HL-60 (cell line): ENCODE measurements at regions not wholly inside any gene's neighbourhood (a gene's known extent, or its start where the extent isn't known, plus 50 kb on each side); places are given as distances from the start of the nearest gene placed in this dataset.

Experiments
- POLR2AphosphoS5 ChIP-seq: IDR thresholded peaks from 2 replicates; pipeline ENCODE4 v1.6.1; 2012; ENCODE audit warnings: low read depth
- SPI1 ChIP-seq: IDR thresholded peaks from 2 replicates; pipeline ENCODE4 v1.6.1; 2012; ENCODE audit warnings: low read depth, mild to moderate bottlenecking, borderline replicate concordance
- TF ChIP-seq, protein P1 (sequence below): IDR thresholded peaks from one replicate; pipeline ENCODE4 v1.5.1; 2011; ENCODE audit warnings: low read length, control low read depth, inconsistent platforms; ENCODE audit not compliant: insufficient read depth
- TF ChIP-seq, protein P2 (sequence below): IDR thresholded peaks from 2 replicates; pipeline ENCODE4 v1.6.1; 2012; ENCODE audit warnings: low read depth; ENCODE audit not compliant: insufficient replicate concordance

DNA sequence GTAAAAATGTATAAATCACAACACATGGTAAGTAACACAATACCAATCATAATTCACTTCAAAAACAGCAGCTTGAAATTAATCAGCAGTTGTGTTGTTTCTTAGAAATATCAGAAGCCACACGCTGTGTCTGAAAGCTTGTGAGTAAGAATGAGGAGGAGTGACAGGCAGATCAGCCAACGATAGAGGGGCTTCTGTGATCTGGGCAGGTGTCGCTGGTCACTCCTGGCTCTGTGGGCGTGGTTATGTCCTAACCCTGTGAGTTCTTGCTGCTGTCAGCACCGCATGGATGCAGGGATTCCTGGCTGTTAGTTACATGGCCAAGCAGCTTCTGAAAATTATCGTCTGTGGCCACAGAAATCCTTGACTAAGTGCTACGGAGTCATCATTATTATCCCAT lies 123.4 kb downstream of the SLC25A47 start:
- TF ChIP-seq, protein P1, sequence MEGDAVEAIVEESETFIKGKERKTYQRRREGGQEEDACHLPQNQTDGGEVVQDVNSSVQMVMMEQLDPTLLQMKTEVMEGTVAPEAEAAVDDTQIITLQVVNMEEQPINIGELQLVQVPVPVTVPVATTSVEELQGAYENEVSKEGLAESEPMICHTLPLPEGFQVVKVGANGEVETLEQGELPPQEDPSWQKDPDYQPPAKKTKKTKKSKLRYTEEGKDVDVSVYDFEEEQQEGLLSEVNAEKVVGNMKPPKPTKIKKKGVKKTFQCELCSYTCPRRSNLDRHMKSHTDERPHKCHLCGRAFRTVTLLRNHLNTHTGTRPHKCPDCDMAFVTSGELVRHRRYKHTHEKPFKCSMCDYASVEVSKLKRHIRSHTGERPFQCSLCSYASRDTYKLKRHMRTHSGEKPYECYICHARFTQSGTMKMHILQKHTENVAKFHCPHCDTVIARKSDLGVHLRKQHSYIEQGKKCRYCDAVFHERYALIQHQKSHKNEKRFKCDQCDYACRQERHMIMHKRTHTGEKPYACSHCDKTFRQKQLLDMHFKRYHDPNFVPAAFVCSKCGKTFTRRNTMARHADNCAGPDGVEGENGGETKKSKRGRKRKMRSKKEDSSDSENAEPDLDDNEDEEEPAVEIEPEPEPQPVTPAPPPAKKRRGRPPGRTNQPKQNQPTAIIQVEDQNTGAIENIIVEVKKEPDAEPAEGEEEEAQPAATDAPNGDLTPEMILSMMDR, result no peak
- TF ChIP-seq POLR2AphosphoS5, result no peak
- TF ChIP-seq SPI1, result no peak
- TF ChIP-seq, protein P2, sequence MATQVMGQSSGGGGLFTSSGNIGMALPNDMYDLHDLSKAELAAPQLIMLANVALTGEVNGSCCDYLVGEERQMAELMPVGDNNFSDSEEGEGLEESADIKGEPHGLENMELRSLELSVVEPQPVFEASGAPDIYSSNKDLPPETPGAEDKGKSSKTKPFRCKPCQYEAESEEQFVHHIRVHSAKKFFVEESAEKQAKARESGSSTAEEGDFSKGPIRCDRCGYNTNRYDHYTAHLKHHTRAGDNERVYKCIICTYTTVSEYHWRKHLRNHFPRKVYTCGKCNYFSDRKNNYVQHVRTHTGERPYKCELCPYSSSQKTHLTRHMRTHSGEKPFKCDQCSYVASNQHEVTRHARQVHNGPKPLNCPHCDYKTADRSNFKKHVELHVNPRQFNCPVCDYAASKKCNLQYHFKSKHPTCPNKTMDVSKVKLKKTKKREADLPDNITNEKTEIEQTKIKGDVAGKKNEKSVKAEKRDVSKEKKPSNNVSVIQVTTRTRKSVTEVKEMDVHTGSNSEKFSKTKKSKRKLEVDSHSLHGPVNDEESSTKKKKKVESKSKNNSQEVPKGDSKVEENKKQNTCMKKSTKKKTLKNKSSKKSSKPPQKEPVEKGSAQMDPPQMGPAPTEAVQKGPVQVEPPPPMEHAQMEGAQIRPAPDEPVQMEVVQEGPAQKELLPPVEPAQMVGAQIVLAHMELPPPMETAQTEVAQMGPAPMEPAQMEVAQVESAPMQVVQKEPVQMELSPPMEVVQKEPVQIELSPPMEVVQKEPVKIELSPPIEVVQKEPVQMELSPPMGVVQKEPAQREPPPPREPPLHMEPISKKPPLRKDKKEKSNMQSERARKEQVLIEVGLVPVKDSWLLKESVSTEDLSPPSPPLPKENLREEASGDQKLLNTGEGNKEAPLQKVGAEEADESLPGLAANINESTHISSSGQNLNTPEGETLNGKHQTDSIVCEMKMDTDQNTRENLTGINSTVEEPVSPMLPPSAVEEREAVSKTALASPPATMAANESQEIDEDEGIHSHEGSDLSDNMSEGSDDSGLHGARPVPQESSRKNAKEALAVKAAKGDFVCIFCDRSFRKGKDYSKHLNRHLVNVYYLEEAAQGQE, result no peak
